ENCODE measurements at regions not wholly inside any gene's neighbourhood (a gene's known extent, or its start where the extent isn't known, plus 50 kb on each side); places are given as distances from the start of the nearest gene placed in this dataset.

GRCh38 chr6:1247056-1247455, 64.8 kb upstream of the FOXQ1 start:
- TF ChIP-seq, protein P1, sequence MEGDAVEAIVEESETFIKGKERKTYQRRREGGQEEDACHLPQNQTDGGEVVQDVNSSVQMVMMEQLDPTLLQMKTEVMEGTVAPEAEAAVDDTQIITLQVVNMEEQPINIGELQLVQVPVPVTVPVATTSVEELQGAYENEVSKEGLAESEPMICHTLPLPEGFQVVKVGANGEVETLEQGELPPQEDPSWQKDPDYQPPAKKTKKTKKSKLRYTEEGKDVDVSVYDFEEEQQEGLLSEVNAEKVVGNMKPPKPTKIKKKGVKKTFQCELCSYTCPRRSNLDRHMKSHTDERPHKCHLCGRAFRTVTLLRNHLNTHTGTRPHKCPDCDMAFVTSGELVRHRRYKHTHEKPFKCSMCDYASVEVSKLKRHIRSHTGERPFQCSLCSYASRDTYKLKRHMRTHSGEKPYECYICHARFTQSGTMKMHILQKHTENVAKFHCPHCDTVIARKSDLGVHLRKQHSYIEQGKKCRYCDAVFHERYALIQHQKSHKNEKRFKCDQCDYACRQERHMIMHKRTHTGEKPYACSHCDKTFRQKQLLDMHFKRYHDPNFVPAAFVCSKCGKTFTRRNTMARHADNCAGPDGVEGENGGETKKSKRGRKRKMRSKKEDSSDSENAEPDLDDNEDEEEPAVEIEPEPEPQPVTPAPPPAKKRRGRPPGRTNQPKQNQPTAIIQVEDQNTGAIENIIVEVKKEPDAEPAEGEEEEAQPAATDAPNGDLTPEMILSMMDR (IDR thresholded peaks at IDR 0.05) = no peak
- no peak for TF ChIP-seq POLR2A (IDR thresholded peaks at IDR 0.05)

Measured in ovary (tissue), 3 donors.